ENCODE measurements at regions not wholly inside any gene's neighbourhood (a gene's known extent, or its start where the extent isn't known, plus 50 kb on each side); places are given as distances from the start of the nearest gene placed in this dataset.
A peak's percentile ranks its signal among the peaks of the same experiment; 100 is the strongest.

DNA sequence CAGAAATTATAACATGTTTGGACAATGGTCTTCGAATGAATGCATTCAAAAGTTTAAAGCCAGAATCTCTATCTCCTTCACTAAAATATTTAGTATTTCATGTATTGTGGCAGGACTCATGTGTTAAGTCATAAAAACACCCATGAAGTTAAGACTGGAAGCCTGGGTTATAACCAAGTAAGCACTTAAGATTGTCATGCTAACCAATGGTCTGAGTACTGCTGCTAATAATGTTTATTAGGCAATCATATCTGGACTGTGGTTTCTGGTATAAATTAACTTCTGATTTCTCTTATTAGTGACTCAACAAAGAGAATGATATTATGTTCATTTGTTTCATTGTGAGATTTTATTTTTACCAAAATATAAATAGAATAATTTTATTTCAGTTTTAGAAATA is 297.9 kb upstream of the EDIL3 start:
- DNase-seq, result no peak

DNA sequence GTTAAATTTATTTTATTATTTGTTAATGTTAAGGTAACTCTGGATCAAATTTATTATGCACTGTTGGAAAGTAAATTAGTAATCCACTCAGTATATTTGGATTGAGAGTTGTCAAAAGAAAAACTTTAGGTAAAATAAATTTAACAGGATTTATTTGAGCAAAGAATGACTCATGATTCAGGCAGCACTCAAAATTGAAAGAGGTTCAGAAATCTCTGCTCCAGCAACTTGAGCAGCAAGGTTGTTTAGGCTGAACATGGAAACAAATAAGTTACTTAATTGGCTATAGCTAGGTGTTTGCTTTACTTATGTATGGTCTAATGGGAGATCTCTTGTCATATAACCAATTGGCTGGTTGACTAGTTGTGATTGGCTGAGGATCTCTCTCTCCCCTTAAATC is 296.2 kb upstream of the EDIL3 start:
- no peak for DNase-seq

DNA sequence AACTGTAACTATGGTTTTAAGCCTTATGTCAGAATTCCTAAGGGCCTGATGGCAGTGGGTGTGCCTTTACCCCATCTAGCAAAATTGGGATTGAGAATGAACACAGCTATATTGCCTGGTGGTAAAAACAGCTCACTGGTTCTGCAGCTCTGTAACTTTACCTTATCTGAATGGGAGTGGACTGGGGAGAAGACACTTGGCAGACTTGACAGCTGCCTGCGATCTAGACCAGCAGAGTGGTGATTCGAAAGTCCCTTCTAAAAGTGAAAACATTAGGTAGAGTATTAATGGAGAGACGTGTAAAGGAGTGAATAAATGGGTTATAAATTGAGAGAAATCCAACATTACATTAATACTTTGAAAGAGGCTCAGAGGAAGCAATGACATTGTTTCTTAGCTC is 289.1 kb upstream of the EDIL3 start:
- no peak for DNase-seq

DNA sequence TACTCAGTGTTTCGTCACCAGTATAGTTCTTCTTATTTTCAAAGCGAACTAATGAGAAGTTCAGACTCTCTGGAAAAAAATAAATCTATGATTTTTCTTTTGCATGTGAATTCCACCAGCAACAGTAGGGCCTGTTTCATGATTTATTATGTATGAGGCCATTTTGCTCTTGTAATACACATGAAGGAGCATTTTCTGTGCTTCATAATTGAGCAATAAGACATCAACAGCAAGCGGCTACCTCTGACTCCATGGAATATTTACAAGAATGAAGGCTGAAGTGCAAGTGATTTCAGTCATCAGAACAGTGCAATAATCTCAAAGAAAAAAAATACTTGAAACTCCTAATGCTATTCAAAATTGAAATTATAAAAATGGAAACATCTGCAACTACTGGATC is 282.9 kb upstream of the EDIL3 start:
- no peak for DNase-seq

DNA sequence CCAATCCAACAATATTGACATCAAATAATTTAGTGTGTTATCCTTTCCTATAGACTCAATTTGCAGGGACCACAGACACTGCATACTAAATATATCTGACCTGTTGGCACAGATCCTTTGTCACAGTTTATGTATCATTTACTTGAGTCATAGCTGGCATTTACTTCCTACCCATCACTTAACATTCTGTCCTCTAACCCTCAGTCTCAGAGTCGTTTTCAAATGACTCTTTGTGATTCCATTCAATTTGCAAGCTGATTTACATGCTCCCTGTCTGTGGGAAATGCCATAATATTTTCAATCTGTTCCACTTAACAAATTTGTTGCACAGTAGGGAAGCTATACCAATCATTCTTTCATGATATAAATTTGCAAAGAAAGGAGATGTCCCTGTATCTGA is 265.7 kb upstream of the EDIL3 start:
- no peak for DNase-seq

DNA sequence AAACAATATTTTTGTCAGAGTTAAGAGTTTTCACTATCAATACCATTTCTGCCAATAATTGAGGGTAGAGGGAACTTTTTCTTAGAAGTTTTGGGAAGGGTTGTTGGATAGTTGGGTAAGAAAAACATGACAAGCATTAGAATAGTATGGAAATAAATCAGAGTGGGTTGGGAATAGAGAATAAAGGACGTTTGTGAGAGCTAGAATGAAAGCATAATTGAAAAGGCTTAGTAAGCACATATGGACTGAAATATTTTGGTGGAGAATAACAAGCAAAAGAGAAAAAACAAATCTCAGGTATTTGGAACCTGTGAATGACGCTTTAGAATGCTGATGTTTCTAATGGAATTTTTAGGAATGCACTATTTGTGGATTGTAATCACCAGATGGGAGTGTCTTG is 262.9 kb upstream of the EDIL3 start:
- no peak for DNase-seq

DNA sequence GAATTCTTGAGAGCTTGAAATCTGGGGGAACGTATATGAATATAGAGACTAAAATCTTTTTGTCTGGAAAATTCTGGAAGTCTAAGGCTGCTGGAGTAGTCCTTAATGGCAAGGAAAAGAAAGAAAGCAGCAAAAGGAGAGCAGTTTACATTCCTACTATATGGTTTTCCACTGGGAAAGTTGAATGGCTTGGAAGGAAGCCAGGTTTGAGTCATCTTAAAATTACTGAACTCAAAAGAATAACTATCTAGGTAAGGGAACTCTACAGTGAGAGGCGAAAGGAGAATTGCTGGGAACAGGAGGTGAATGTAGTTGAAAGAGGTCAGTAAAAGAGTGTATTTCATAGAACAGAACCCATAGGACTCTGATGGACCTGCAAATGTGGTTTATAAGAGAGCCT is 258.1 kb upstream of the EDIL3 start:
- DNase-seq, result no peak

DNA sequence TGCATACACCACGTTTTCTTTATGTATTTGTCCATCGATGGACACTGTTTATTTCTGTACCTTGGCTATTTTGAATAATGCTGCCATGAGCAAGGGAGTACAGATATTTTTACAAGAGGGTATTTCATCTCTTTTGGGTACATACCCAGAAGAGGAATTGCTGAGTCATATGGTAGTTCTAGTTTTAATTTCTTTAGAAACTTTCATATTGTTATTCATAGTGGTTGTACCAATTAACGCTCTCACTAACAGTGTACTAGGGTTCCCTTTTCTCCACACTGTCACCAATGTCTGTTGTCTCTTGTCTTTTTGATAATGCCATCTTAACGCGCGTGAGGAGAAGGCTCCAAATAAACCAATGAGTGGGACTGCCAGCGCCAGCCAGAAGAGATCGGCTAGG is 257.6 kb upstream of the EDIL3 start:
- no peak for DNase-seq

DNA sequence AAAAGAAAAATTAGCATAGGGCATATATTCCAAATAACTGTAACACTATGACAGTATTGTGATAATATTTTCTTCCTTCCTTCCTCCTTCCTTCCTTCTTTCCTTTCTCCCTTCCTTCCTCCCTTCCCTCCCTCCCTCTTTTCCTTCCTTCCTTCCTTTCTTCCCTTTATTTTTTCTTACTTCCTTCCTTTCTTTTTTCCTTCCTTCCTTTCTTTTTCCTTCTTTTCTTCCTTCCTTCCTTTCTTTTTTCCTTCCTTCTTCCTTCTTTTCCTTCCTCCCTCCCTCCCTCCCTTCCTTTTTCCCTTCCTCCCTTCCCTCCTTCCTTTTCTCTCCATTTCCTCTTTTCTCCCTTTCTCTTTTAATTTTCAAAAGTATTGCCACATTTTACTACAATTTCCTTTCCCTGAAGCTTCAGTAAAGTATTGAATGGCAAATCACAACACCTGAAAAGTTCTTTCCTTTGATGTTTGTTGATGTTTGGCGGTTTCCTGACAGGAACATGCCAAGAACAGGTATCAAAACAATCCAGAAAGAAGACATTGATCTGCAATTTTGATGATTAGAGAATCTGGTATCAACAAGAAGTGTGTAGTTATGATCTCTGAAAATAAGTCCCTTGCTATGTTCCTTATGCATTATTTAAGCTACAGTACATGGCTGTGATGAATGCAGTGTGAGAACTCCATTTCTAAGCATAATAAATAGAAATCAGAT is 253.1 kb upstream of the EDIL3 start:
- no peak for DNase-seq

DNA sequence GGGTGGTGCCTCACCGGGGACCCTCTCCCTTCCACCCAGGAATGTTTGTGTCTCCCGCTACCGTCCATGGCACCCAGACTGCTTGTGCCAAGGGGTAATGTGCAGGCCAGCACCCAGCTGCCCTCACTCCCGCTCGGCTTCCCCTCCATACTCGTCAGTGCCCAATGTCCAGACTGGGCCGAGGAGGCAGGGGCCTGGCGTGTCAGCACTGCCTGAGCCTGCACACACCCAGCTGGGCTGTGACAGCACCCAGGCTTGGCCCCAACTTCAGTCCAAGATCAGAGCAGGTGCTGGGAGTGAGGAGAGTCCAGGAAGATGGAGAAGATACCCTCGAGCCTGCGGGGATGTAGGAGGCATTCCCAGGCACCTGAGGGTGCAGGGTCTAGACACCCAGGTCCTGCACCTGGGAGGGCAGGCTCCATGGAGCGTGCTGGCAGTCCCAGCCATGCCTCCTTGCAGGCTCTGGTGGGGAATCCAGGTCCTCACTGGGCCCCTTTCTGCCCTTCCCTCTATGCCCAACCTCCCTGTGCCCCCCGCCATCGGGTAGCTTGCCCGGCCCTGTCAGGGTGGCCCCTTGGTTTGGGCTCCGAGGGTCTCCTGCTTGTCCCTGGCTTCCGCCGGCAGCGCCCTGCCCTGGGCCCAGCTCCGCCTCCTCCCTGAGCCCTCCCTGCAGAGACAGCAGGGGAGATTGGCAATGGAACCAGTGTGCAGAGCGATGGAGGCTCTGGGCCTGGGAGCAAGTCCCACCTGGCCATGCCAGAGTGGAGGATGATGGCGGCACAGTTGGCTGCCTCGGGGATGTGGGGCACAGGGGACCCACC is 250.8 kb upstream of the EDIL3 start:
- no peak for DNase-seq

DNA sequence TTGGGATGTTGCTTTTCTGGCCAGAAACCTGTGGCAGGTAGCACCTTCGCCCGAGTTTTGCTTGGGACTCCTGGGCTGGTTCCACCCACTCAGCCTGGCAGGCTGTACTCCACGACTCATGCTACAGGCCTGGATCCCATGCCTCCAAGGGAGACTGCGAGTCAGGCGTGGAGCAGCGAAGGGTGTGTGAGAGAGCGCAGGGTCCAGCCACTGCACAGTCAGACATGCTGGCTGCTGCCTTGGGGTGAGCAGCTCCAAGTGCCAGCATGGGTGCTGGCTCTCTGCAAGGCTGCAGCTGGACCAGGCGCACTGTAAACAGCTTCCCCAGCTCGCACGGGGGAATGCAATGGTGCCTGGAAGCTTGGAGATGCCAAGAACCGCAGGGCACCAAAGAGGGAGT is 249.6 kb upstream of the EDIL3 start:
- no peak for DNase-seq

DNA sequence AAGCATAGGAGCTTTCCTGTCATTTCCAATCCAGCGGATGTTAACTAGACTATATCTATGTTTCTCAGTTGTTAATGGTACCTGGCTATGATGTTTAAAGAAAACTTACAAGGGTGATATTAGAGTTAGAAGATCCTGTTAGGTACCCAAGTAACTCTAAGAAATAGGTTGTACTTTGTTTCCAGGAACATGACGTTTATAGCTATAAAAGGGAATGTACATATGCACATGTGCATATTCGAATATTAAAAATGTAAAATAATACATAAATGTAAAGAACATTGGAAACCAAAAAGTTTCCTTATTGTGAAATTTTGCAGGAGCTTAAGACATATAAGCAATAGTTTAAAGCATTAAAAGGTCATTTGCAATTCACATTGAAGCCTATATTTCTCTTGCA is 247.7 kb upstream of the EDIL3 start:
- DNase-seq, result no peak

DNA sequence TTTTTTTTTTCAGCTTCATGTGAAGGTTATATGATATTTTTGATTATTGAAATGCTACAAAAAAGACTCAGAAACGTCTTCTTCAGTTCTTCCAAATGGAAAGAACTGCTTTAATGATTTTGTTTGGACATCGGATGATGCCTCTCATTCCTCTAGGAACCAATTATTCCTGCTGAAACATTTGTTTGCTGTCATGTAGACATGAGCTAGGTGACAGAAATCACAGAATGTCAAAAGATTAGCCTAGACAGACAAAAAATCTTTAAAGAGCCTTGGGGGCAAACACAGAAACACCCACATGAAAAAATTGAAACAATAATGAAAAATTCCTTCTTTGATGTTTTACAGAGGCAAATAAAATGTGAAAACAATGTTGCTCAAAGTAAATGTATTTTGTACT is 244.2 kb upstream of the EDIL3 start:
- no peak for DNase-seq

DNA sequence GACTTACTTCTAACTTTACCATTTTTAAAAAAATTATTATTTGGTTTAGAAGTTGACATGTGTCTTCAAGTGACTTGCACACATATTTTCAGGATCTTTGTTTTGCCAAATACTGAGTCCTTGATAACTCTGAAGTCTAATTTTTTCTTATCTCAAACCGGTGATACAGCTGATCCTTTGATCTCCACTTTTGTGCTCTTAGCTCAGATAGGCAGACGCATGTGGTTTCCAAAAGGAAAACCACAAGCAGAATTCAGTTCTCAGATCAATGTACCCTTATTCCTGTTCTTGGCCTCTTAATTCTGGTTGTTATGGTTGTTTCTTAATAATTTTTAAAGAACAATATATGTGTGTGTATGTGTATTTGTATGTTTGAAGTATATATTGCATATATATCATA is 238.3 kb upstream of the EDIL3 start:
- DNase-seq, result no peak

DNA sequence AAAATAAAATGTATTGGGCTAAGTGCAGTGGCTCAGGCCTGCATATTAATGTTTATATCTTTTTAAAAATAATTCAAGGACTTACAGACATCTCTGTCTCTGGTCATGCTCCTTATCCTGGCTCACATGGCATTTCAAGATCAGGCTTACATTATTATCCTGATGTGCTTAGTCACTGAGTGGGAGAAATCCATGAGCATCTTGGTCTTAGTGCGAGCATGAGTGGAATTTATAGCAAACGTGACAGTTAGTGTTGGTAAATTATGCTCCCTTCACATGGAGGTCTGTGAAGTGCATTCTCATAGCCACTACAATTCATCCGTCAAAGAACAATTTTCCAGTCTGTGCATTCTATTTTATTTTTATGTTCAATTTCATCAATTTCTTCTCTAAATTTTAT is 237.8 kb upstream of the EDIL3 start:
- no peak for DNase-seq

DNA sequence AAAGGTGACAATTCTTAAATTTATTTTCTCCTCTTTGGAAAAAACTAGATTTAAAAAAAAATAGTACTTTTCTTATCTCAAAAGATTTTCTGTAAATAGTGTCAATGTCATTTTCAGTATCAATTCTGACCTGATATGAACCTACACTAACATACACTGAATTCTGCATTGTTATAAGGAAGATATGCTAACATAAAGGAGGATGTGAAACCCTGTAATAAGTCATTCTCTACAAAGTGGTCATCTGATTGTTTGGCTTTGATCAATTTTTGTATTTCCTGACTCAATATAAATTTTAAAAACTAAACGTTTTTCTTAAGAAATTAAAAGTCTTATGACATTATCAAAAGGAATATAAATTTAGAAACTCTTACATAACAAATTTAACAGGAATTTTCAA is 233.6 kb upstream of the EDIL3 start:
- no peak for DNase-seq

DNA sequence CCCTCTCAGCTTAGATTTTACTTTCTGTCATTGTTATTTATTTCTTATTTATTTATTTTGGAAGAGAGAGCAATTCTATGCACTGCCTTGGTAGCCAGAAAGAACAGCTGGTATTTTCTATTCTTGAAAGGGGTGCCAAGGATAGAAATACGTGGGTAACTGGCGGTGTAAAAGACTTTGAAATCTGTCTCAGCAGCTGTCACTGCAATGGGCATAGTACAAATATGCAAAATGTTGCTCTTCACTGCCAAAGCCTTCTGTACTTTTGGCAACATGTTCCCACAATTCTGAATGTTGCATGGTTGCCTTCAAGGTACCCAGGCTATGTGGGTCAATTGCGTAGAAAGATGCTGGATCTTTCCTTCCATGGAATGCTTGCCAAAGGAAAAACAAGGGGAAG is 230.2 kb upstream of the EDIL3 start:
- DNase-seq, result peak; percentile 4

DNA sequence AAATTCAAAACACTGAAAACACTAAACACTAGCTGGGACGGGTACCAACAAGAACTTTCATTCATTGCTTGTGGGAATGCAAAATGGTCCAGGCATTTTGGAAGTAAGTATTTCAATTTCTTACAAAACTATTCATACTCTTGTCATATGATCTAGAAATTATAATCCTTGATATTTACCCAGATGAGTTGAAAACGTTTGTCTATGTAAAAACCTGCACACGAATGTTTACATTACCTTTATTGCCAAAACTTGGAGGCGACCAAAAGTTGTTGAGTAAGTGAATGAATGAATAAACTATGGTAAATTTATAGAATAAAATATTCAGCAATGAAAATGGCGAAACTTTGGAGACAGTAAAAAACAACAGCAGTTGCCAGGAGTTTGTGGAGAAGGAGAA is 222.1 kb upstream of the EDIL3 start:
- no peak for DNase-seq

DNA sequence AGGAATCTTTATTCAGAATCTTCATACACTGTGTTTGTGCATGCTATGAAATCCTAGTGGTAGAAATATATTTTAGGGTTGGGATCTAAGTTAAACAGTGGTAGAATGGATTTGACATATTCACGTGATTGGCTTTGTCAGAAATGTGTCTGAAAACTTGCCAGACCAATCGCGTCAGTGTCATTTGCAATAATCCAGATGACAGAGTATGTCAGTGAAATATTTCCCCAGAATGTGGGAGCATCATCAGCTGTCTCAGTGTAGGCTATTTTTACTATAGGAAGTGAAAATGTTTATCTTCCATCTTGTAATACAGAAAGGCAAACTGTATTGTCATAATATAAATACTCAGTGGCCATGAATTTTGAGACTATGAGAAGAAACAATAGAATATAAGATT is 220.6 kb upstream of the EDIL3 start:
- no peak for DNase-seq

DNA sequence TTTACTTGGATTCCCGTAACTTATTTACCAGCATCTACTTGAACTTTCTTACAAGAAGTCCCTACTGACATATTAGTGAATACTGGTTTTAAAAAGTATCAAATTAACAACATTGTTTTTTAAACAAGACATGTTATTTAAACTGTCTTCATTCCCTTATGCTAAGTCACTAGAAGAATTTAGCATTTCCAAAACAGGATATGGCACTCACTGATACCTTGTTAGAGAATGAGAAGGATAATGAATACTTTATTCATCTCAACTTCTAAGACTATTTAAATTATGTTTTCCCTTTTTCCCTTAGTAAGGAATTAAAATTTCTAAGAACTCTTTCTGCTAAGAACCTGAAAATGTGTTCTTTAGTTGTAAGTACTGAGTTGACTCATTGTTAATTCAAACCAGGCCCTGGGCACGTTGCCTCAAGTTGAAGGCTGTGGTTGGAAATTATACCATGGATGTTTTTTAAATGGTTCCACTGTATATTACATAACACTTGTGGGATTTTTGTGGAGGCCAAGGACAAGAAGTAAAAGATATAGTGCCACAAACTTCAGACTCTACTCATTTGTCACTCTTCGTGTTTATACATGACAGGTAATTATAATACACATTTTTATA is 219.0 kb upstream of the EDIL3 start:
- DNase-seq, result no peak

DNA sequence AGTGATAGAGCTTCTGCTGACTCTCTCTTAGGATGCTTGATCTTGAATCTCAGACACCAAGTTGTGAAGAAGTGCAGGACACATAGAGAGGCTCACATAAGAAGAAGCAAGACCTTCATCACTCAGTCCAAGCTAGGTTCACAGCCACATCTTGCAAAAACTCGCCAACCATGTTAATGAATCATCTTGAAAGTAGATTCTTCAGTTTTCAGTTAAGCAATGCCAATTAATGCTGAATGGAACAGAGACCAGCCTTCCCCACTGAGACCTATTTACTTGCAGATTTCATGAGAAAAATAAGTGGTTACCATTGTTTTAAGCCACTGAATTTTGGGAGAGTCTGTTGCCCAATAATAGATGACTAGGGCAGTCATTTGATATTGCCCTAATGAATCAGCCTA is 217.7 kb upstream of the EDIL3 start:
- DNase-seq, result no peak

DNA sequence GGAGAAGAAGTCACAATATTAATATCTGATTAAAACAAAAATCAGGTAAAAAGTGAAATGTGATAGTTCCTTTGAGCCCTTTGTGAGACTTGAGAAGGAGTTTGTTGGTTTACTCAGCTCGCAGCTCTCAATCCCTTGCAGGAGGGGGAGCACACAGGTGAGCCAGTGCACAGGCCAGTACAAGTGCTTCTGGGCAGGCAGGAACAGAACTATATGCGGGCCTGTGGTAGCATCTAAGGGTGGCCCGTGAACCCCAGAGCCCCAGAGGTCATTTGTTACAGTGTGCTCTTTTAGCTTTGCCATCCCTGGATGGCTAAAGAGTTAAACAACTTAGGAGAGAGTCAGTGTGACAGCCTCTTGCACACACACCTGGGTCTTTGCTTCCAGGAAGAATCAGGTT is 215.3 kb upstream of the EDIL3 start:
- DNase-seq, result no peak

DNA sequence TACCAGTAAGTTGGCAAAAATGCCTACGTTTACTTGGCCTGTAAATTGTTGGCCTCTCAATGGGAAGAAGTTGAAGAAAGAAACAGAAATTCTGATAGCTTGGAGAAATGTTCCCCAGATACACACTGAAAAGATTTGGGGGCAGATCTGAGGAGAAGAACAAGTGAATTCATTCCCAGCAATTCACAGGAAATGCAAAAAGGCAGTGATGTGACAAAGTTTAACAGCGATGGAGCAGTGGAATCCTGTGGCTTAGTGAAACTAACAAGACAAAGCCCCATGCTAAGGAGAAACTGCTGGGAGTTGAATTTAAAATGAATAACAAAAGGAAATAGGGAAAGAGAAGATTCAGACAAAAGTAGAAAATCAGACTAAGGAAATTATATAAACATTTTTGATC is 213.2 kb upstream of the EDIL3 start:
- no peak for DNase-seq

DNA sequence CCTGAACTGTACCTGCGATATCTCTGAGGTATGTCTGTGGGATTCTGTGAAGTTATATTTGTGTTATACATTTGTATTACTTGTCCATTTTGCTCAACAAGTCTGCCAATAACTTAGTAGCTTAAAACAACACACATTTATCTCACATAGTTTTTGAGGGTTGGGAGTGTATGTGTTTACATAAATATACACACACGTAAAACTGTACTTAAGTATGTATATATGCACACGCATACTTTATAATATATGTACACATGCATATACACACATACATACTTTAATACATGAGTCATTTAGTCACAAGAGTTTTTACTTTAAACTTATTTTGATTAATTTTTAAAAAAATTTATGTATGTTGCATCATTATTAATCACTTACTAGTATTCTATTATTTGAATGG is 205.9 kb upstream of the EDIL3 start:
- DNase-seq, result no peak

All from NCI-H2171 treated with DMSO at 0.1 percent for 48 hours (cell line).